Loucy (cell line): ENCODE measurements at regions not wholly inside any gene's neighbourhood (a gene's known extent, or its start where the extent isn't known, plus 50 kb on each side); places are given as distances from the start of the nearest gene placed in this dataset.

ENCODE experiments used
- H2AFZ ChIP-seq: fragments of 200-600 bp; sonication (generic); 2 replicates; pipeline ENCODE4 v1.6.0; 2016; ENCODE audit warnings: antibody characterized with exemption, mild to moderate bottlenecking, low read length, moderate library complexity
- H3F3A ChIP-seq: fragments of 200-600 bp; 2 replicates; pipeline ENCODE4 v1.6.0; 2016; ENCODE audit warnings: antibody characterized with exemption, low read depth, mild to moderate bottlenecking
- H3K27me3 ChIP-seq: fragments of 200-600 bp; sonication (generic); 2 replicates; pipeline ENCODE4 v1.6.1; 2014; ENCODE audit warnings: low read length, mild to moderate bottlenecking; ENCODE audit not compliant: insufficient read depth, poor library complexity, severe bottlenecking
- H3K36me3 ChIP-seq: fragments of 200-600 bp; sonication (generic); 2 replicates; pipeline ENCODE4 v1.6.1; 2016; ENCODE audit warnings: low read length; ENCODE audit not compliant: insufficient read depth
- H3K4me1 ChIP-seq: fragments of 200-600 bp; sonication (generic); 2 replicates; pipeline ENCODE4 v1.5.1; 2014; ENCODE audit warnings: low read length, mild to moderate bottlenecking; ENCODE audit not compliant: insufficient read depth, poor library complexity, severe bottlenecking
- H3K4me2 ChIP-seq: fragments of 200-600 bp; sonication (generic); 2 replicates; pipeline ENCODE4 v1.6.0; 2014; ENCODE audit warnings: antibody characterized with exemption, low read length, low read depth, mild to moderate bottlenecking; ENCODE audit not compliant: poor library complexity, severe bottlenecking
- H3K4me3 ChIP-seq: fragments of 200-600 bp; sonication (generic); 2 replicates; pipeline ENCODE4 v1.5.1; 2014; ENCODE audit warnings: low read length, mild to moderate bottlenecking, mixed read lengths; ENCODE audit not compliant: poor library complexity, severe bottlenecking
- H3K79me2 ChIP-seq: fragments of 200-600 bp; sonication (generic); 2 replicates; pipeline ENCODE4 v1.6.1; 2014; ENCODE audit warnings: low read length; ENCODE audit not compliant: insufficient read depth
- H3K9ac ChIP-seq: fragments of 200-600 bp; sonication (generic); 2 replicates; pipeline ENCODE4 v1.6.0; 2014; ENCODE audit warnings: mild to moderate bottlenecking, low read depth, low read length, moderate library complexity; ENCODE audit not compliant: poor library complexity, severe bottlenecking
- H3K9me2 ChIP-seq: fragments of 200-600 bp; sonication (generic); replicated peaks from 2 replicates; pipeline ENCODE4 v1.6.1; 2016; ENCODE audit warnings: low read depth, low read length, mixed read lengths
- H3K9me3 ChIP-seq: fragments of 200-600 bp; sonication (generic); 2 replicates; pipeline ENCODE4 v1.6.1; 2014; ENCODE audit warnings: mild to moderate bottlenecking, antibody characterized with exemption, low read length, low read depth; ENCODE audit not compliant: insufficient read depth
- H4K20me1 ChIP-seq: fragments of 200-600 bp; sonication (generic); 2 replicates; pipeline ENCODE4 v1.6.0; 2014; ENCODE audit warnings: antibody characterized with exemption, low read length, mild to moderate bottlenecking; ENCODE audit not compliant: insufficient read depth, poor library complexity, severe bottlenecking
- EZH2phosphoT487 ChIP-seq: fragments of 200-600 bp; IDR thresholded peaks from 2 replicates; pipeline ENCODE4 v1.6.1; 2018; ENCODE audit warnings: antibody characterized with exemption, mild to moderate bottlenecking, moderate library complexity, borderline replicate concordance
- TF ChIP-seq, protein P1 (sequence below): fragments of 200-600 bp; sonication (generic); conservative IDR thresholded peaks from 2 replicates; pipeline ENCODE4 v1.5.1; 2014; ENCODE audit warnings: mild to moderate bottlenecking, antibody characterized with exemption, low read length

DNA sequence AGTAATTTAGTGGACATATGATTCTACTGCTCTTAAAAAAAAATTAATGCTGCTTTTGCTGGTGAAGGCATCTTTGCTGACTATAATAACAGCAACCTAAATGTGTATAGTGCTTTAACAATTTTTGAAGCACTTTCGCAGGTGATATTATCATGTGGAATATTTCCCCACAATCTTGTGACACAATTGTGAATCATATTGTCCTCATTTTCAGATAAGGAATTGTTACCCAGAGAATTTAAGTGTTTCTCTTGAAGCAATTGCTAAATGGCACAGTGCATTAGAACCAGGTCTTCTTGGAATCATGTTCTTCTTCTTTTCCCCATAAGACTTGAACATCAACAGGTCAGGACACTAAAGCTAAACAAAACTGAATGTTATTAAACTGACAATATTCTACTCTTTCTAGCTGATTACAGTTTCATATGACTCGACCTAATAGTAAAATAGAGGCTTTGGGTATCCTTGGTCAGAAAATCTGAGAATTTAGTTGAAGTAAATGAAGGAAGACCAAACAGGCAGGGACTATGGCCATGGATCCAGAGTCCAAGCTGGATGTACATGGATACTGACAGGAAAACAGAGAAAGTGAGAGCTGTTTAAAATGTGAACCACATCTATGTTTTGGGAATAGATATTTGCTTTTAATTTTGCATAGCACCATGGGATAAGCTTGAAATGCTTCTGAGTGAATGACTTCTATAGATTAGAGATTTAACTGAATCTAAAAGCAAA, 121.8 kb upstream of the SLC35B3 start:
- H3K27me3 ChIP-seq = no peaks in the 10 kb centered on the region
- H3K9ac ChIP-seq = no peak overlapping the region
- no peaks in the 10 kb centered on the region for H3K36me3 ChIP-seq
- no peaks in the 10 kb centered on the region for H3K9me2 ChIP-seq
- no peaks in the 10 kb centered on the region for H3F3A ChIP-seq
- no peaks in the 10 kb centered on the region for H3K79me2 ChIP-seq
- H4K20me1 ChIP-seq = no peaks in the 10 kb centered on the region
- no peak overlapping the region for H3K4me2 ChIP-seq
- TF ChIP-seq EZH2phosphoT487 = no peak
- TF ChIP-seq, protein P1, sequence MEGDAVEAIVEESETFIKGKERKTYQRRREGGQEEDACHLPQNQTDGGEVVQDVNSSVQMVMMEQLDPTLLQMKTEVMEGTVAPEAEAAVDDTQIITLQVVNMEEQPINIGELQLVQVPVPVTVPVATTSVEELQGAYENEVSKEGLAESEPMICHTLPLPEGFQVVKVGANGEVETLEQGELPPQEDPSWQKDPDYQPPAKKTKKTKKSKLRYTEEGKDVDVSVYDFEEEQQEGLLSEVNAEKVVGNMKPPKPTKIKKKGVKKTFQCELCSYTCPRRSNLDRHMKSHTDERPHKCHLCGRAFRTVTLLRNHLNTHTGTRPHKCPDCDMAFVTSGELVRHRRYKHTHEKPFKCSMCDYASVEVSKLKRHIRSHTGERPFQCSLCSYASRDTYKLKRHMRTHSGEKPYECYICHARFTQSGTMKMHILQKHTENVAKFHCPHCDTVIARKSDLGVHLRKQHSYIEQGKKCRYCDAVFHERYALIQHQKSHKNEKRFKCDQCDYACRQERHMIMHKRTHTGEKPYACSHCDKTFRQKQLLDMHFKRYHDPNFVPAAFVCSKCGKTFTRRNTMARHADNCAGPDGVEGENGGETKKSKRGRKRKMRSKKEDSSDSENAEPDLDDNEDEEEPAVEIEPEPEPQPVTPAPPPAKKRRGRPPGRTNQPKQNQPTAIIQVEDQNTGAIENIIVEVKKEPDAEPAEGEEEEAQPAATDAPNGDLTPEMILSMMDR = no peak
- H2AFZ ChIP-seq = no peak overlapping the region
- no peaks in the 10 kb centered on the region for H3K9me3 ChIP-seq
- peaks cover 19% of the 10 kb centered on the region for H3K4me1 ChIP-seq
- H3K4me3 ChIP-seq = no peak overlapping the region

DNA sequence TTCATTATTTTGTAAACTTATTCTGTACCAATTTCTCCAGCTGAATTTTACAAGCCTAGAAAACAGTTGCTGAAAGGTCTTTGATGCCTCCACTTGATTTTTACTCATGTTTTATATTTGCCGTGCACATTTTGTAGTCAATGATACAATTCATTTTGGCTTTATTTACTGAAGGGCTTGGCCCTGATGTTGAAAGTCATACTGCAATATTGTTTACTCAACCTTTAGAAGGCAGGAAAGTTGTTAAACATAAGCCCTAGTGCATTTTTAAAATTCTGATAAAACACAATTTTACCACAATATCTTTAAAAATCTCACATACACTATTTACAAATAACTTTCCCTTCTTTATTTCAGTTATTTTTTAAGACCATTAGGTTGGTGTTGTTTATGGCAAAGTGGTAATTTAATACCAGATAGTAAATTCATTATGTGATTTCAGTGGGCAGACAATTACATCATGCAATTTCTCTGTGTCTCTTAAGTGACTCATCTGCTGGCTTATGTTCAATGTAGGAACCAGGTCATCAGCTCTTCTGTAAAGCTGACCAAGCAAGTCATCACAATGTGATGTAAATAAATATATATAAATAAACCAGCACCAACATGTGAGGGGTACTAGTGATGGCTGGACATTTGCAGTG, 121.1 kb upstream of the SLC35B3 start:
- Histone ChIP-seq H3K9ac (no peak overlapping the region), H4K20me1 (no peaks in the 10 kb centered on the region), H3K9me3 (no peaks in the 10 kb centered on the region), H3K79me2 (no peaks in the 10 kb centered on the region), H3K4me3 (no peak overlapping the region), H3K27me3 (no peaks in the 10 kb centered on the region), H3F3A (no peaks in the 10 kb centered on the region), H3K4me1 (peaks cover 19% of the 10 kb centered on the region), H3K9me2 (no peaks in the 10 kb centered on the region), H3K4me2 (no peak overlapping the region), H2AFZ (no peak overlapping the region), H3K36me3 (no peaks in the 10 kb centered on the region)
- no peak for TF ChIP-seq EZH2phosphoT487
- TF ChIP-seq, protein P1 = no peak

DNA sequence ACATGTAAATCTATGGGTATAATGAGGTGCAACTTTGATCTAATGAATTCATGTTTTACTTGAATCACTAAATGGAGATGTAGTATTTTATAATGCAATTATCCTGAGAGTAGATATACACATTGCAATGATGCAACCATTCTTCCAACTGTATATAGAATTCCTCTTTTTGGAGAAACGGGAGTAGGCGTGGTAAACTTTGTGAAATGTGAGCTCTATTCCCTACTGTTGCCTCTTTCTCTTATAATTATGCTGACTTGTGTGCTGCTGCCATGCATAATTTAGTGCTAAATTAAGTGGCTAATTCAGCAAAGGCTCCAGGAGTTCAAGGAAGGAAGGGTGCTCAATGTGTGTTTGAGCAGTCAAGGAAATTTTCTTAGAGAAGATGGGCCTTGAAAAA, 116.6 kb upstream of the SLC35B3 start:
- no peak overlapping the region for H2AFZ ChIP-seq
- no peak overlapping the region for H3K4me2 ChIP-seq
- no peaks in the 10 kb centered on the region for H3K36me3 ChIP-seq
- H3K9me3 ChIP-seq = no peaks in the 10 kb centered on the region
- H3K79me2 ChIP-seq = no peaks in the 10 kb centered on the region
- H3K9ac ChIP-seq = no peak overlapping the region
- peaks cover 17% of the 10 kb centered on the region for H3K4me1 ChIP-seq
- H3K4me3 ChIP-seq = no peak overlapping the region
- H3K9me2 ChIP-seq = no peaks in the 10 kb centered on the region
- no peaks in the 10 kb centered on the region for H4K20me1 ChIP-seq
- TF ChIP-seq EZH2phosphoT487 = no peak
- TF ChIP-seq, protein P1 = no peak
- no peaks in the 10 kb centered on the region for H3K27me3 ChIP-seq
- H3F3A ChIP-seq = no peaks in the 10 kb centered on the region
